Ascending aorta (tissue), 2 donors: ENCODE measurements at regions not wholly inside any gene's neighbourhood (a gene's known extent, or its start where the extent isn't known, plus 50 kb on each side); places are given as distances from the start of the nearest gene placed in this dataset.

ENCODE experiments used
- DNase-seq, 2 donors: peaks; one replicate each; pipeline ENCODE4 v3.0.0-alpha.2; 2019; ENCODE audit warnings: low spot score in 2 of 2
- H3K27ac ChIP-seq, 2 donors: fragments of 200-600 bp; sonication (generic); one replicate each; pipeline ENCODE4 v1.5.1; 2016 to 2017; ENCODE audit warnings: mild to moderate bottlenecking in 1 of 2
- H3K27me3 ChIP-seq: fragments of 200-600 bp; sonication (generic); one replicate; pipeline ENCODE4 v1.5.1; 2017
- H3K36me3 ChIP-seq, 2 donors: fragments of 200-600 bp; sonication (generic); one replicate each; pipeline ENCODE4 v1.5.1; 2016
- H3K4me1 ChIP-seq, 2 donors: fragments of 200-600 bp; sonication (generic); one replicate each; pipeline ENCODE4 v1.5.1; 2016 to 2017; ENCODE audit warnings: mild to moderate bottlenecking in 1 of 2
- H3K4me3 ChIP-seq, 2 donors: fragments of 200-600 bp; sonication (generic); one replicate each; pipeline ENCODE4 v1.5.1; 2016 to 2017; ENCODE audit warnings: mild to moderate bottlenecking in 1 of 2
- H3K9me3 ChIP-seq, 2 donors: fragments of 200-600 bp; sonication (generic); one replicate each; pipeline ENCODE4 v1.5.1; 2016
- CTCF ChIP-seq, 3 experiments: fragments of 200-600 bp in 2 of 3; fragments of 450-650 bp in 1 of 3; sonication (generic) in 2 of 3; IDR thresholded peaks; one replicate each; pipeline ENCODE4 v1.5.1; 2016 to 2019; ENCODE audit warnings: antibody characterized with exemption in 3 of 3, mild to moderate bottlenecking in 1 of 3, moderate library complexity in 1 of 3
- intact Hi-C: fragments of 100-400 bp; cut with DNase I; formaldehyde crosslinking; loops from one replicate; pipeline ENCODE4 v1.15.1; 2023

GRCh38 chr14:83251402-83251801, 1717.7 kb upstream of the SEL1L start:
- H3K4me1 ChIP-seq = no peaks in the 10 kb centered on the region
- no peak for DNase-seq
- intact Hi-C loops = no loop called here
- H3K27me3 ChIP-seq = no peaks in the 10 kb centered on the region
- no peak for TF ChIP-seq CTCF (IDR thresholded peaks at IDR 0.05)
- no peak overlapping the region for H3K4me3 ChIP-seq
- H3K27ac ChIP-seq = no peak overlapping the region
- H3K36me3 ChIP-seq = no peaks in the 10 kb centered on the region
- H3K9me3 ChIP-seq = no peaks in the 10 kb centered on the region

DNA sequence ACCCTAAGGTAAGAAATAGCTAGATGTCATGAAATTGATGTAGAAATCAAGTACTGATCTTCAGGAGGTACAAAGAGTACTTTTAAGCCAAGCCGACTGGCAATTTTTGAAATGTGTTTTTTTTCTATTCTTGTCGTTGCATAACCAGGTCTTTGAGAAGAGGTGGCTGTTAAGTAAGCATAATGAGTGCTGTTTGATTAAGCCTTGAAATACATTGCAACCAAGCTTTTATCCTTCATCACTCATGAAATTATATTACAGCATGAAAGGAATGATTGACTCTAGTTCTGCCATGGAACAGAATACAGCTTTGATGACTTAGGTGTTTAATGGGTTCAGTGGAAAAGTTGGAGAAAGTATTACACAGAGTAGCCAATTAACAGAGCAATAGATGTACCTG, 1720.2 kb upstream of the SEL1L start:
- no peak for DNase-seq
- Histone ChIP-seq H3K4me1 (no peaks in the 10 kb centered on the region), H3K9me3 (no peaks in the 10 kb centered on the region), H3K27ac (no peak overlapping the region), H3K36me3 (no peaks in the 10 kb centered on the region), H3K4me3 (no peak overlapping the region), H3K27me3 (no peaks in the 10 kb centered on the region)
- intact Hi-C loops = no loop called here
- no peak for TF ChIP-seq CTCF (IDR thresholded peaks at IDR 0.05)

GRCh38 chr14:83255015-83255726, 1721.5 kb upstream of the SEL1L start:
- no peak for TF ChIP-seq CTCF (IDR thresholded peaks at IDR 0.05)

GRCh38 chr14:83255727-83256090, 1722.1 kb upstream of the SEL1L start:
- Histone ChIP-seq H3K4me3 (no peak overlapping the region), H3K27me3 (no peaks in the 10 kb centered on the region), H3K27ac (no peak overlapping the region), H3K4me1 (no peaks in the 10 kb centered on the region), H3K36me3 (no peaks in the 10 kb centered on the region), H3K9me3 (no peaks in the 10 kb centered on the region)
- DNase-seq = no peak
- intact Hi-C loops = no loop called here
- no peak for TF ChIP-seq CTCF (IDR thresholded peaks at IDR 0.05)

More at GRCh38 chr14:83255015-83255726, 1721.5 kb upstream of the SEL1L start:
- no peak overlapping the region for H3K27ac ChIP-seq
- no peaks in the 10 kb centered on the region for H3K27me3 ChIP-seq
- H3K36me3 ChIP-seq = no peaks in the 10 kb centered on the region
- DNase-seq = no peak
- intact Hi-C loops = no loop called here
- H3K4me3 ChIP-seq = no peak overlapping the region
- no peaks in the 10 kb centered on the region for H3K9me3 ChIP-seq
- no peaks in the 10 kb centered on the region for H3K4me1 ChIP-seq

DNA sequence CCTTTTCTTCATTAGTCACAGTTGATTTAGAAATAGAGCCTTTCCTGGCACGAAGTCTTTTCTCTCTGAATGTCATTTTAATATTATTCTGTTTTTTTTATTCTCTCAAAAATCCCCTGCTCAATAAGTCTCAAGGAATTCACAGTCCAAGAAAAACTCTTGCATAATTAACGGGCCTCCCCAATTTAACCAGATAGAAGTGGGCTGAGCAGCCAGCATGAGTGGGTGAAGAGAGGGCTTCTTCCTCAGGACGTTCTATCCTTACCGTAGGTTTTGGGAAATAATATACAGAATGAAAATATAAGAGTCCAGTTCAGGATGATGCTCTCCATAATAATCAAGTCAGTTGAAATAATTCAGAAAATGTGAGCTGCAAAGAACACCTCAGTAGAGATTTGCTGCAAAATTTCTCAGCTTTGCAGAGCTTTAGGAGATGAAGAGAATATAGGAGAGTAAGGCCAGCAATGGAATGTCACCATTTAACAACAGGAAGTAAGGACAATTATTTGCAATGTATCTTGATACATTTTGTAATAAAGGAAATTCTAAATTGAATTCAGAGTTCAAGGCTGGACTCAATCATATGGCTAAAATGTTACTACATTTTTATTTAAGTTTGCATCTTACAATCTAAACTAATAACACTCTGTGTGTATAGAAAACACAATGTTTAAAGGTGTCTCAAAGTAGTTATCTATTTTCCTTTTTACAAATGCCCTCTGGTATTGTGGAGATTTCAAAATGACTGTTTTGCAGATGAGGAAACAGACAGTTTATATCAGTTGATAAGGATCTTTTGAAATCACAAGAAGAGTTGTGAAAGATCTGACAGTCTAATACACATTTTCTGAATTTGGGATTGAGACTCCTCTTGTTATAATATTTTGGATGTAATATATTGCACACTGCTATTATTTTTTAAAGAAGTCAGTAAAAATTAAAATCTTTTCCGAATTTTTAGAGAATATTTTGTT, 1724.1 kb upstream of the SEL1L start:
- Histone ChIP-seq H3K27me3 (no peaks in the 10 kb centered on the region), H3K9me3 (no peaks in the 10 kb centered on the region), H3K27ac (no peak overlapping the region), H3K36me3 (no peaks in the 10 kb centered on the region), H3K4me1 (no peaks in the 10 kb centered on the region), H3K4me3 (no peak overlapping the region)
- DNase-seq = no peak
- no peak for TF ChIP-seq CTCF (IDR thresholded peaks at IDR 0.05)
- intact Hi-C loops = no loop called here
